Frontal cortex (tissue), 3 donors: ENCODE measurements at regions not wholly inside any gene's neighbourhood (a gene's known extent, or its start where the extent isn't known, plus 50 kb on each side); places are given as distances from the start of the nearest gene placed in this dataset.

Source experiments
- DNase-seq, 2 donors: peaks; one replicate each; pipeline ENCODE4 v3.0.0; 2012; ENCODE audit warnings: low spot score in 2 of 2
- FAIRE-seq: peaks from 2 replicates; lab custom pipeline; 2012; peaks lifted over from hg19 to GRCh38; lab: Jason Lieb, UNC
- donor health status: control.
- donor health status: control.
- donor health status: control.

DNA sequence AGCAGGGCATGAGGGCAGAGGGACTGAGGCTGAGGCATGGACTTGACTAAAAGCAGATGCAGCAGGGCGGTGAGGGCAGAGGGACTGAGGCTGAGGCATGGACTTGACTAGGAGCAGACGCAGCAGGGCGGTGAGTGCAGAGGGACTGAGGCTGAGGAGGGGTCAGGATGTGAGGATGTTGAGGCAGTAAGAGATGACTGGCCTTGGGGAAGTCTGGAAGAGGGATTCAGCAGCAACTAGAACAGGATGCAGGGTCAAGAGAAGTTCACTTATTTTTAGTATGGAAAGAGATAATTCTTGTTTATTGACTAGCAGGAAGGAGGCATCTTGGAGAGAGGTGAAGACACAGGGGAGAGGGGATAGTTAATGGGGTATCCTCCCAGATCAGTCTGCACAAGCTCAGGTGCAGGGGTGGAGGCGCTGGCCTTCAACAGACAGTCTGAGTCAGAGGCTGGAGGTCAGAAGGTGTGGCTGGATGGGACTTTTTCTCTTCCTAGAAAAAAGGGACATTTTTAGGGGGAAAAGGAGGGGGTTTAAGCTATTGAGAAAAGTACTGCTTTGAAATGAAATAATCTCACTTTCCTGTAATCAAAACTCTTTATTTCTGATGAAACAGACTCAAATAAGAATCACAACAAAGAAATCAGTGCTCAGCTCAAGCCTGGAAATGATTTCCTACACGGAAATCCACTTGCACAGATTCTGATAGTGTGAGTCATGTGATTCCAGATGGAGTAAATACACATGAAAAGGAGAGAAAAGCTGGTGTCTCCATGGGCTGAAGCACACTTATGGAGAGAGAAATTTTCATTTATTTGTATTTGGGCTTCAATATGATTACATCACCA is 130.9 kb downstream of the PALM2AKAP2 start:
- FAIRE-seq (no peak), DNase-seq (no peak)

DNA sequence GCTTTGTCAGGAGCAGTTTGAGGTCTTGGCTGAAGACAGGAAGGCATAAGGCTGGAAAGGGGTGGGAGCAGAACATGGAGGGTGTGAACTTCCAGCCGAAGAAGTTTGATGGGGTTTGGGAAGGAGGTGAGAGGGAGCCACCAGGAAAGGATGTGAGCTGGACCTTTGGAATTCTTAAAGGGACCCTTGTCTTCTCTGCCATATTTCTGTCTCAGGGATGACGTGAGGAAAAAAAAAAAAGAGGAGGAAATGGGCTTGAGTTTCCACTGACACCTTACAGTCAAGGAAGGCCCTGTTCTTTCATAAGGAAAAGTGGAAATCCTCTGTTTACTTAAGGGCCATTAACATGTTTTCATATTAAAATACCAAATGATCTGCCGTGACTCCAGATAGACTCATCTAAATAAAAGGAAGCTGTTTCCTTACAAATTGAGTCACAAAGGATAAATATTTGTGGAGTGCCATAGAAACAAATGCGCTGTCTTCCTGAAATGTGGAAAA is 132.1 kb downstream of the PALM2AKAP2 start:
- FAIRE-seq (no peak), DNase-seq (no peak)

GRCh38 chr9:109912726-109913460 is 132.9 kb downstream of the PALM2AKAP2 start:
- DNase-seq = no peak

DNA sequence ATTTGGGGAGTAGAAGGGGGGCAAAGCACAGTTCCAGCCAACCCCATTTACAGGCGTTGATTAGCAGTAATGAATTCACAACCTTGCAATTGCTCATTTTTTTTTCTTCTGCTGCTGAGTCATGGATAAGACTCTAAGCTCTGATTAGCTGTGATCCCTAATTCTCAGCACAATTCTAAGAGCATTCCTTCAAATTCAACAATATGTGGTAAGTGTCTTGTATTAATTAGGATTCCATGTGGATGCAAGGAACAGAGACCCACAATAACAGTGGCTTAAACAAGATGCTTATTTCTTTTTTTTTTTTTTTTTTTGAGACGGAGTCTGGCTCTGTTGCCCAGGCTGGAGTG is 133.4 kb downstream of the PALM2AKAP2 start:
- FAIRE-seq (no peak), DNase-seq (no peak)

More at GRCh38 chr9:109912726-109913460, 132.9 kb downstream of the PALM2AKAP2 start:
- FAIRE-seq = no peak

GRCh38 chr9:109914280-109915027 is 134.5 kb downstream of the PALM2AKAP2 start:
- DNase-seq (no peak), FAIRE-seq (no peak)

GRCh38 chr9:109916316-109916715 is 136.3 kb downstream of the PALM2AKAP2 start:
- FAIRE-seq (no peak), DNase-seq (no peak)

GRCh38 chr9:109918339-109919163 is 138.6 kb downstream of the PALM2AKAP2 start:
- DNase-seq (no peak), FAIRE-seq (no peak)

DNA sequence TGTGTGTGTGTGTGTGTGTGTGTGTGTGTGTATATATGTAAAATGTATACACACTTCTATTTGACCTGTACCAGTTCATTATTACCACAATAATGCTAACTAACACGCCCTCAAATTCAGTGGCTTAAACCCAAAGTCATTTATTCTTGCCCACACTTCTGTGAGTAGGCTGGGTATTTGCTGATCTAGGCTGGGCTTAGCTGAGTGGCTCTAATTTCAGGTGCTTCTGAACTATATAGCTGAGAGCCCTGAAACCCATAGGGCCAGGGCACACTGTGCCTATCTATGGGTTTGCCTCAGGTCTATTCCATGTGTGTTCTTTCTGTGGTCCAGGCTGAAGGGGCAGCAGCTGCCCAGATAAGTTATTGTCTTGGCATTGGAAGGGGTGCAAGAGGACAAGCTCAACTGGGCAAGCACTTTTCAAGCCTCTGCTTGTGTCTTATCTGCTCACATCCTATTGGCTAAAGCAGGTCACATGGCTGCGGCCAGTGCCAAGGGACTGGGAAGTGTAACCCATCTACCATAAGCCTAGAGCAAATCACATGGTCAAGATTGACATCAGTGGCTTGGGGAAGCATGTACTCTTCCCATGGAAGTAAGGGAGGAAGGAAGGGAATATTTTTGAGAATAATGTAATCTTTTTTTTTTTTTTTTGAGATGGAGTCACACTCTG is 139.9 kb downstream of the PALM2AKAP2 start:
- DNase-seq (no peak), FAIRE-seq (no peak)

DNA sequence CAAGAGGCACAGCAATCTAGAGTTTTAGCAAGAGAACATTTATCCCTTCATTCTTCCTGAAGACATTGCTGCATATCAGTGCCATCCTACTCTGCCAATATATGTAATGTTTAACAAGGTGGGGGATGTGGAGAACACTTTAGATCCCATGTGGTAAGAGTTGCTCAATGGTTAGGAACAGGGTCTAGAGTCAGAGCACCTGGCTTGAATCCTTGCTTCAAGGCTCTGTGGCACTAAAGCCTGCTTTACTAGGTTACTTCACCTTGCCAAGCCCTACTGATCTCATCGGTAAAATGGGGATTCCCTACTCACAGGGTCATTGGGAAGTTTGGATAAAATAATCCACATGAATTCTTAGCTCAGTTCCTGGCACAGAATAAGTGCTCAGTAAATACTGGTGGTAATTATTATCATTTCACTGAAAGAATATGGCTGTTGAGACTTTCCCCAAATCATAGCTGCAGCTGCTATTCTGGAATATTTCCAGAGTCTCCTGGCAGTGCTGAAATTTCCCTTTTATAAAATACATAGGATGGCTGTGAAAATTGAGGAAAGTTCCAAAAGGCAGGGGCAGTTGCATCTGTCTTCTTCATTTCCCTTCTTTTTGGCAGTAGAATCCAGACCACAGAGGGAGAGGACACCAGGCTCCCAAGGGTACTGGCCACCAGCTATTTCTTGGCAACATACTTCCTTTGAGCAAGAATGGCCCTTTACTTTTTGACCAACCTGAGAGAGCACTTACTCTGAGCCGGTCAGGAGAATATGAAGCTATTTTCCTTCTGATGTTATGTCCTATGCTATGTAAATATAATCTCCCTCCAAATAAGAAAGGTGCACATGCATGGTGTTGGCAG is 142.8 kb downstream of the PALM2AKAP2 start:
- DNase-seq (no peak), FAIRE-seq (no peak)

GRCh38 chr9:109923471-109923760 is 143.4 kb downstream of the PALM2AKAP2 start:
- no peak for FAIRE-seq
- DNase-seq = no peak

DNA sequence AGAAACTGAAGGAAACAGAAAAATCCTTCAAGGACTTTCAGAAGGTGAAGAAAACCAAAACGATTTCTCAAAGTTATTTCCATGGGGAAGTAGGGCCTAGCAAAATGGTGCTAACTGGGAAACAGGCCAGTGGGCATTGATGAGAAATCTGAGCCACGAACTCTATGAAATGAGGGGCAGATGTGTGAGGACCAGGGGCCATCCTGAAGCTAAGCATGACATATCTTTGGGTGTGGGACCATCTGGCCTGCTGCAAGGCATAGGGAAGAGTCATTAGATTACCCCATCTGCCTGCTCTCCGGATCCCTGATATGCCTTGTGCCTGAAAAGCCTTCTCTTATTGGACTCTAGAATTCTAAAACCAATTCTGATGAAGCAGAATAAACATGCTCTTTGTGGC is 143.8 kb downstream of the PALM2AKAP2 start:
- no peak for FAIRE-seq
- no peak for DNase-seq

DNA sequence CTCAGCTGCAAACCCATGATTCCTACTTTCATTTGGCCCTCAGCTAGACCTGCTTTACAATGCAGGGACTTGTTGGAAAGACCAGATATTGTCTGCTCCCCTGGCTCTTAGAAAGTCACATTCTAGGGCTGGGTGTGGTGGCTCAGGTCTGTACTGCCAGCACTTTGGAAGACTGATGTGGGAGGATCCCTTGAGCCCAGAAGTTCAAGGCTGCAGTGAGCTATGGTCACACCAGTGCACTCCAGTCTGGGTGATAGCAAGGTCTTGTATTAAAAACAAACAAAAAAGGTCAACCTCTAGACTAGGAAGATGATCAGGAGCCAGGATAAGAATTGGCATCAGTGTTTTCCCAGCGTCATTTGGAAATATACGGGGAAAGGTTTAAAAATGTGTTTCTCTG is 145.8 kb downstream of the PALM2AKAP2 start:
- FAIRE-seq = no peak
- DNase-seq = no peak

- FAIRE-seq (no peak), DNase-seq (no peak)
These were observed 146.4 kb downstream of the PALM2AKAP2 start for GRCh38 chr9:109926421-109926869.

DNA sequence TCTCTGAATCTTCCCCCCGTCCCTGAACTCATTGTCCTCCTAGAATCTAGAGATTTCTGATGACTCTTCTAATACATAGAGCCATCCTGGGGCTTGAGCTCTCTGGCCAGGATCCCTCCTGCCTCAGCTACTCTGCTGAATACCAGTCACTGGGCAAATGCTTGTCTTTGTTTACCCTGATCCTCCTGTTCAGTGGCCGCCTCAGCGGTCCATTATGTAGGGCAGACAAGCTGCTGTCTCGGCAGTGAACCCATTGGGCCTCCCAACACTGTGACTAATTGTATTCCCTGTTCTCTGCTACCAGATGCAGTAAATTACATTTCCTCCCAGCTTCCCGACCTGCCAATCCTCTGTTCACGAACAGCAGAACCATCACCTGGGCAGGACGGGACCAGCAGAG is 151.6 kb downstream of the PALM2AKAP2 start:
- DNase-seq (no peak), FAIRE-seq (no peak)

GRCh38 chr9:109934136-109934856 is 154.3 kb downstream of the PALM2AKAP2 start:
- DNase-seq (no peak), FAIRE-seq (no peak)

GRCh38 chr9:109934857-109935215 is 154.8 kb downstream of the PALM2AKAP2 start:
- no peak for FAIRE-seq

GRCh38 chr9:109935406-109936087 is 155.5 kb downstream of the PALM2AKAP2 start:
- DNase-seq = no peak
- FAIRE-seq = no peak

More at GRCh38 chr9:109934857-109935215, 154.8 kb downstream of the PALM2AKAP2 start:
- no peak for DNase-seq
